GM12864 (cell line): ENCODE measurements at regions not wholly inside any gene's neighbourhood (a gene's known extent, or its start where the extent isn't known, plus 50 kb on each side); places are given as distances from the start of the nearest gene placed in this dataset.

Experiments used
- DNase-seq: peaks from one replicate; pipeline ENCODE4 v3.0.0-alpha.2; 2011; ENCODE audit warnings: low read depth
- H3K4me3 ChIP-seq: 2 replicates; pipeline ENCODE4 v1.5.1; 2011; ENCODE audit warnings: mild to moderate bottlenecking, low read depth, low read length, control low read depth
- CTCF ChIP-seq: IDR thresholded peaks from 2 replicates; pipeline ENCODE4 v1.5.1; 2011; ENCODE audit warnings: low read depth, mild to moderate bottlenecking, moderate library complexity, low read length, control low read depth, inconsistent platforms; ENCODE audit errors: missing control alignments

- no peak for TF ChIP-seq CTCF
- no peak for DNase-seq
Measured at GRCh38 chr7:133152875-133153274, 71.0 kb upstream of the CHCHD3 start.

GRCh38 chr7:133155146-133155545 is 73.3 kb upstream of the CHCHD3 start:
- no peak for DNase-seq
- no peak for TF ChIP-seq CTCF
- no peak overlapping the region for H3K4me3 ChIP-seq

More at GRCh38 chr7:133152875-133153274, 71.0 kb upstream of the CHCHD3 start:
- no peak overlapping the region for H3K4me3 ChIP-seq

- H3K4me3 ChIP-seq, result no peak overlapping the region
- TF ChIP-seq CTCF, result no peak
- no peak for DNase-seq
Measured at GRCh38 chr7:133155642-133156041, 73.8 kb upstream of the CHCHD3 start.

DNA sequence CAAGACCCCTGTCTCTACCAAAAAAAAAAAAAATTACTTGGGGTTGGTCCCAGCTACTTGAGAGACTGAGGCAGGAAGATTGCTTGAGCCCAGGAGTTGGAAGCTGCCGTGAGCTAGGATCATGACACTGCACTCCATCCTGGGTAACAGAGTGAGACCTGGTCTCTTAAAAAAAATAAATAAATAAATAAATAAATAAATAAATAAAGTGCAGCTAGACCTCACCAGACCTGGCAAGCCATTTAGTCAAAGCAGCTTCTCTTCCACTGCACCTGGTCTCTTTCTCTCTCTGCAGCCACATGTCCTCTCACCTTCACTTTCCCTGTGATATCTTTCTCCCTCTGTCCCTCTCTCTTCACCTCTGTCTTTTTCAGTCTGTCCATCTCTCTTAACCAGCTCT is 75.2 kb upstream of the CHCHD3 start:
- TF ChIP-seq CTCF, result no peak
- no peak overlapping the region for H3K4me3 ChIP-seq
- DNase-seq, result no peak

- no peak for TF ChIP-seq CTCF
- DNase-seq, result no peak
Measured at GRCh38 chr7:133164498-133164897, 82.6 kb upstream of the CHCHD3 start.

GRCh38 chr7:133165001-133165400 is 83.1 kb upstream of the CHCHD3 start:
- peak; percentile 2 for DNase-seq
- no peak for TF ChIP-seq CTCF
- no peak overlapping the region for H3K4me3 ChIP-seq

More at GRCh38 chr7:133164498-133164897, 82.6 kb upstream of the CHCHD3 start:
- no peak overlapping the region for H3K4me3 ChIP-seq

DNA sequence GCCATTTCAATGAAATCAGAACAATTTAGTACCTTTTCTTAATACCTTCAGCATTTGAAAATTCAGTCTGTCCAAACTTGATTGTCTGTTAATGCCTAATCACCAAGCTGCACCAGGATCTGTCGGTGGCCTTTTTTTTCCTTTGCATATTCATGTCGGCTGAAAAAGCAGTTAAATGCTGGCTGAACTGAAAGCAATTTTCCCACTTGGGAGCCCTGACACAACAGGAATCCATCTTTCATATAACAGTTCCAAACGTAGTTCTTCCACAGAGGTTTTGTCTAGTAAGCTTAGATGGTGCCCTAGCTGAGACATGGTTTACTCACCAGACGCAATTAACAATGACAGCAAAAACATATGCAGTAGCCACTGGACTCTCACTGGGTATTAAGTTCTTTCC is 83.6 kb upstream of the CHCHD3 start:
- TF ChIP-seq CTCF, result no peak
- H3K4me3 ChIP-seq, result no peak overlapping the region
- no peak for DNase-seq
